GM21529 (cell line): ENCODE measurements at regions not wholly inside any gene's neighbourhood (a gene's known extent, or its start where the extent isn't known, plus 50 kb on each side); places are given as distances from the start of the nearest gene placed in this dataset.

ENCODE experiments used
- ATAC-seq: cut with Tn5 transposase; IDR thresholded peaks from one replicate; pipeline ENCODE4 v1.9.1; 2021; ENCODE audit not compliant: unreplicated experiment

DNA sequence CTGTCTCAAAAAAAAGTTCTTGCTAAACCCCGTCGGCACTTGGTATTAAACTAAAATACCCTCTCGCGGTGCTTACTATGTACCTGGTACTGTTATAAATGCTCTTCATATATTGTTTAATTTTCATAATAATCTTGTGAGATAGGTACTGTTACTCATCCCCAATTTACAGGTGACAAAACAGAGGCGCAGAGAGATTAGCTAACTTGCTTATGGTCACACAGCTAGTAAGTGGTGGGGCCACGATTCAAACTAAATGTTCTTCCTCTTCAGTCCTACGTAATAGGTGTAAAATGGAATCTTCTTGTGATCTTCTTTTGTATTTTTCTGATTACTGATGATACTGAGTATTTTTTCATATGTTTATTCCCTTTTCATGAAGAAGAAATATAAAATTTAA, 51.3 kb downstream of the TET3 start:
- ATAC-seq = no peak

DNA sequence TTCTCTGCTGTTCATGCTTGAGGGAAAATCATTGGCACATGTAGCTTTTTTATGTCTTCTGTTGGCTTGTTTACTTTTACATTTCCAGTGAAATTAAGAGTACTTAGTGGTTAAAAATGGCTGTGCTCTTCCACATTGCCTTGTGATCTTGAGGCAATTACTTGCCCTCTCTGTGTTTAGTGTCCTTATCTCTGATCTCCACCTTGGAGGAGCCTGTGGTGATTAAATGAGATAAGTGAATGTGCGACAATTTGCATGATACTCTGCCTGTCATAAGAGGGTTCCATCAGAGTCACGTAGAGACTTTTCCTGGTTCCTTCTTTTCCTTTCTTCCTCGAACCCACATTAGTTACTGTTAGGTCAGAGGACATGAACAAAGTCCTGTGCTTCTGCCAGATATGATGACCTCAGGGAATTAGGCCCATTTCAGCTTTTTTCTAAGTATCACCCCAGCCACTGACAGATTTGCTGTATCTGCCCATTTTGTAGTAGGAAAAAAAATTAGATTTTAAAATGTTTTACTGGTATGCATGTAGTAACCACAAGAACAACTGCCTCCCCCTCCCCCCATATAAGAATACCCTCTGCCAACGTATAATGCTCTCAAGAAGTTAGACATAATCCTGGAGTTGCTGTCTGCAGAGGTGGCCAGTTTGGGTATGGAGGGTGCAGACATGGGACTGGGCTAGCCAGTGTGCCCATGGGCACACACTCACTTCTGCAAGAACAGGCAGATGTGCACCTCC, 51.9 kb downstream of the TET3 start:
- ATAC-seq = no peak

DNA sequence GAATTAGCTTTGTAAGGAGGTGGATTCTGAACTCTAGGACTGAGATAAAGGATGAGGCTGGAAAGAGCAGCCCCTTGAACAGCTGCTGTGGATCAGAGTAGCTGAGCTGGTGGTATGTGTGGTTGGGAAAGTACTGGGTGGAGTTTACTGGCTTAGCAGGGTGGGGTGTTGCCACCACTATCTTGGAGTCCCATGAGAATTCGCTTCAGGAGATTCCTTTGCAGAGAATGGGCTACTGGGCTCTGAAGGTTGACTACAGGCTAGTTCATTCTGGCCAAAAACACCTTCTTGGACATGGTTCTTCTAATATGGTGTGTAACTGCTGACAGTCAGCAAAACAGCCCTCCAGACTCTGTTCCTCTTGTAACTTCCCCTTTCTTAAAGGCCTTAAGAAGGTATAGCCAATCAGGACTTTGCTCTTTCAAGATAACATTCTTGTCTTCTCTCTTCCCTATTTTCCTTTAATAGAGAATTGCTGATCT, 52.7 kb downstream of the TET3 start:
- ATAC-seq = peak; percentile 53

DNA sequence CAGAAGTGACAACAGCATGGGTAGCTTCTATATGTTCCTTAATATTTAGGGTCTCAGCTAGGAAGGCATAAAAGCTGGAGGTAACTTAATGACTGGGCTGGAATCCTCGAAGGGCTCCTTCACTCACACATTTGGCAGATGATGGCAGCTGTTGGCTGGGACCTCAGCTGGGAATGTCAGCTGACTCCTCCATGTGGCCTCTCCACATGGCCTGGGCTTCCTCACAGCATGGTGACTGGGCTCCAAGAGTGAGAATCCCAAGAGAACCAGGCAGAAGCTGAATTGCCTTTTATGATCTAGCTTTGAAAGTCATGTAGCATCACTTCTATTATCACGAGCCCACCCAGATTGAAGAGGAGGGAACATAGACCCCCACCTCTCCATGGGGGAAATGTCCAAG, 54.9 kb downstream of the TET3 start:
- ATAC-seq = no peak

- ATAC-seq = no peak
Observed at GRCh38 chr2:74041182-74041581, 56.5 kb downstream of the TET3 start.

DNA sequence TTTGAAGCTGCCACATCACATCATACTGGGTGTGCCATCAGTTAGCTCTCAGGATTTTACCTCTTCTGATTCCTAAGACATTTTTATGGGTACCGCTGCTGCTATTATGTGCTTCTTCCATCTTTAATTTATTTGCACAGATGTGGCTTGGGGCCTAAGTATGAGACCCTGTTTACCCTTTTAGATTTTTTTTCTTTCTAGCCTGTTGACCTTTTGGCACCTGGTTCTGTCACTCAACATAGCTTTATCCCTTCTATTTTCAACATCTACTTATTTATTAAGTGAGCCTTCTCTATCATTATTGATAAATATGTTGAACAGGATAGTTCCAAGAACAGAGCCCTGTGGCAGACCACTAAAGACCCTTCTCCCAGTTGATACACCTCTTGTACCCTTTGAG, 57.0 kb downstream of the TET3 start:
- no peak for ATAC-seq

DNA sequence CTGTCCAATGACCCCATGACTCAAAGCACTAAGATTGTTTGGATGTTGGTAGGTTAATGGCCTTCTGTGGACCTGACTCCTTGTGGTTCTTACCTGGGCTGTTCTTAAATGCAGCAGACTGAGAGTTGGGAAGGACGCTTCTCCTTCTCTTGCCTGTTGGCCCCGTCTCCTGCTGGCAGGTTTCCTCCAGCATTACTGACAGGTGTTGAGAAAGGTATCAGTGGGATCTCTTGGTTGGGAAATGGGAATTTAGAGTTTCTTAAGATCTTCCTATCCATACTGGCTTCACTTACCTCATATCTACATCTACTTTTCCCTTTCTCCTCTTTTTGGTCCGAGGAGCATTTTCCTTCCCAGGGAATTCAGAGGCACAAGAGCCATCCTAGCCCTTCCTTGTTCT, 57.9 kb downstream of the TET3 start:
- no peak for ATAC-seq

- no peak for ATAC-seq
Observed at GRCh38 chr2:74043345-74044329, 58.9 kb downstream of the TET3 start.

GRCh38 chr2:74044999-74045398, 60.3 kb downstream of the TET3 start:
- ATAC-seq = no peak

- ATAC-seq = no peak
Observed at GRCh38 chr2:74045454-74045853, 60.7 kb downstream of the TET3 start.

- no peak for ATAC-seq
Observed at GRCh38 chr2:74046441-74046840, 61.7 kb downstream of the TET3 start.

DNA sequence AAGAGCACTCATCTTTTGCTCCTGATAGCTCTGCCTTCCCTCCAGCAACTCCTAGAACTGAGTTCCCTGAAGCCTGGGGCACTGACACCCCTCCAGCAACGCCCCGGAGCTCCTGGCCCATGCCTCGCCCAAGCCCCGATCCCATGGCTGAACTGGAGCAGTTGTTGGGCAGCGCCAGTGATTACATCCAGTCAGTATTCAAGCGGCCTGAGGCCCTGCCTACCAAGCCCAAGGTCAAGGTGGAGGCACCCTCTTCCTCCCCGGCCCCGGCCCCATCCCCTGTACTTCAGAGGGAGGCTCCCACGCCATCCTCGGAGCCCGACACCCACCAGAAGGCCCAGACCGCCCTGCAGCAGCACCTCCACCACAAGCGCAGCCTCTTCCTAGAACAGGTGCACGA, 62.4 kb downstream of the TET3 start:
- ATAC-seq = no peak

- no peak for ATAC-seq
Observed at GRCh38 chr2:74048147-74048546, 63.4 kb downstream of the TET3 start.

DNA sequence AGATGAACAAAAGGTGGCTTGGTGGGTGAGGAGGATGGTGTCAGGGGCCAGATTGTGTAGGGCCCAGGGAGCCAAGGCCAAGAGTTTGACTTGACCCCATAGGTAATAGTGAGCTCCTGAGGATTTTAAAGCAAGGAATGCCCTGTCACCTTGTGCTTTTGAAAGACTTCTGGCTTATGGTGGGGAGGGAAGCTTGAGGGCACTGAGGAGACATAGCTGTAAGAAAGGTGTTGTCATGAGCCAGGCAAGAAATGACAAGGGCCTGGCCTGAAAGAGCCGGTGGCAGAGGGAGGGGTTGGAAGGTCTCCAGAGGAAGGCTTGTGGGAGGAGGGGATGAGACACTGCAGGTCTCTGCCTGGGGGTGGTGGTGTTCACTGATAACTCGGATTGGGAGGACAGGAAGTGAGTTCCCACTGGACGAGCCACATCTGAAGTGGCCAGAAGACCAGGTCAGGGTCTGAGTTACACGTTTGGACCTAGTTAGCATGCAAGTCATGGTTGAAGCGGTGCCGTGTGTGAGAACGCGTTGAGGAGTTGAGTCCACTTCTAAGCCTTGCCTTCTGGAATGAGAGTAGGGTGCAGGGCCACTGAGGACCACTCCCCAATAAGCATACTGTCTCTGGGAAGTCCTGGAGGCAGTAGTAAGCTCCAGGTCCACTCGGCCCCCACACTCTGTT, 64.3 kb downstream of the TET3 start:
- no peak for ATAC-seq

DNA sequence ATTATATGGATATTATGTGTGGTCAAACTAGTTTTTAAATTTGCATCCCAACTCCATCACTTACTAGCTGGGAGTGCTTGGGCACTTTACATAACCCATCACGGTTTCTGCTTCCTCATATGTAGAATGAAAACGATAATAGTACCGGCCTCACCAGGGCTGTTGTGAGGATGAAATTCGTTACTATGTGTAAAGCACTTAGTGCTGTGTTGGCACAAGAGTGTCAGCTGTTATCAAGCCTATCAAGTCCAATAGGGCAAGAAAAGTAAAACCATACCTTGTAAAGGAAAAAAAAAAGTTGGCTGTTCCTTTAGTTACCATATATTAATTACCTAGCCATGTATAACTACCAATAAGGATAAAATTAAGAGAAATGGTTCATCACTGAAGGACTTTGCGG, 65.4 kb downstream of the TET3 start:
- no peak for ATAC-seq

GRCh38 chr2:74051504-74051903, 66.8 kb downstream of the TET3 start:
- ATAC-seq = no peak

GRCh38 chr2:74052732-74053710, 68.3 kb downstream of the TET3 start:
- no peak for ATAC-seq

DNA sequence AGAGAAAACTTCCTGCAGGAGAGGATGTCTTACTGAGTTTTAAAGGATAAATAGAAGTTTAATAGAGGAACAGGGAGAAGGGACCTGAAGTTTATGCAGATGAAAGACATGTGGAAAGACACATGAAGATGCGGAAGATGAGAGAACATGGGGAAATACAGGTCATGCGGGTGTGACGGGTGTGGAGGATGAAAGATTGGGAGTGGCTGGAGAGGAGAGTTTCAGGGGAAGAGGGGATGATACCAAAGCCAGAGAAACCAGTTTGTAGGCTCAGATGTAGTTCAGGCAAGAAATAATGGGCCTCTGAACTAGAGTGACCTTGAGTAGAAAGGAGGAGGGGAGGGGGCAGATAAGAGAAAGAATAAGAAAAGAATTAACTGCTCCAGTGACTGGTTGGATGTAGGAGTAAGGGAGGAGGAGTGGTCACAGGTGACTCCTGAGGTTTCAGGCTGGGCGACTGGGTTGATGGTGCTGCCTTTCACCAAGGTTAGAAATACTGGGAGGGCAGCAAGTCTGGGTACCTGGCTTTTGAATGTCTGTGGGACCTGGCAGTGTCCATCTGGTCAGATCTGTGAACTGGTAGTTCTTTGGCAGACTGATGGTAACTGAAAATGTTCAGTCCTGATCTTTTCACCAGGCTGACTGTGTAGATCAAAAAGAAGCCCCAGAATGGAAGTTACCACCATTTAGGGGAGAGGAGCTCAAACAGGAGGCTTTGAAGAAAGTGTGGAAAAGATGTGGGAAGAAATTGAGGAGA, 69.4 kb downstream of the TET3 start:
- no peak for ATAC-seq

DNA sequence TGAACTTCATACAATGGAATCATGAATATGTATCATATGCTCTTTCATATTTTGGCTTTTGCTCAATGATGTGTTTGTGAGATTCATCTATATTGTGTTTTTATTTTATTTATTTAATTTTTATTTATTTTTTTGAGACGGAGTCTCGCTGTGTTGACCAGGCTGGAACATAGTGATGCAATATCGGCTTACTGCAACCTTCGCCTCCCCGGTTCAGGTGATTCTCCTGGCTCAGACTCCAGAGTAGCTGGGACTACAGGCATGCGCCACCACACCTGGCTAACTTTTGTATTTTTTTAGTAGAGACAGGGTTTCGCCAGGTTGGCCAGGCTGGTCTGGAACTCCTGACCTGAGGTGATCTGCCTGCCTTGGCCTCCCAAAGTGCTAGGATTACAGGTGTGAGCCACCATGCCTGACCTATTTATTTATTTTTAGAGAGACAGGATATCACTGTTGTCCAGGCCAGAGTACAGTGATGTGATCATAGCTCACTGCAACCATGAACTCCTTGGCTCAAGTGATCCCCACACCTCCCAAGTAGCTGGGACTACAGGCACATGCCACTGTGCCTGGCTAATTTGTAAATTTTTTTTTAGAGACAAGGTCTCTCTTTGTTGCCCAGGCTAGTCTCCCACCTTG, 74.5 kb downstream of the TET3 start:
- ATAC-seq = no peak
